NT2/D1 (cell line): ENCODE measurements at regions not wholly inside any gene's neighbourhood (a gene's known extent, or its start where the extent isn't known, plus 50 kb on each side); places are given as distances from the start of the nearest gene placed in this dataset.
A peak's percentile ranks its signal among the peaks of the same experiment; 100 is the strongest.
"Not testable (repeated sequence)": the region's sequence is repeated elsewhere in the genome, so short reads cannot be mapped to it uniquely, and the experiment has no call there.

Experiments
- DNase-seq: peaks from one replicate; pipeline ENCODE4 v3.0.0-alpha.2; 2011; ENCODE audit warnings: low read depth, low spot score
- H3K27me3 ChIP-seq: 2 replicates; pipeline ENCODE4 v1.6.0; 2011; ENCODE audit warnings: mild to moderate bottlenecking; ENCODE audit not compliant: insufficient read length, insufficient read depth
- H3K36me3 ChIP-seq: 2 replicates; pipeline ENCODE4 v1.6.1; 2011; ENCODE audit warnings: mild to moderate bottlenecking, low read length, mixed read lengths; ENCODE audit not compliant: insufficient read depth, insufficient read length
- H3K4me1 ChIP-seq: 2 replicates; pipeline ENCODE4 v1.5.1; 2011; ENCODE audit not compliant: insufficient read depth, insufficient read length
- H3K4me3 ChIP-seq: 2 replicates; pipeline ENCODE4 v1.5.1; 2011; ENCODE audit warnings: low read depth; ENCODE audit not compliant: insufficient read length
- H3K9ac ChIP-seq: 2 replicates; pipeline ENCODE4 v1.6.0; 2011; ENCODE audit warnings: low read depth; ENCODE audit not compliant: insufficient read length
- H3K9me3 ChIP-seq: 2 replicates; pipeline ENCODE4 v1.5.1; 2011; ENCODE audit warnings: mild to moderate bottlenecking, low read length; ENCODE audit not compliant: insufficient read depth
- SUZ12 ChIP-seq: IDR thresholded peaks from 2 replicates; pipeline ENCODE4 v1.6.1; 2011; ENCODE audit not compliant: insufficient read length, insufficient read depth; ENCODE audit errors: extremely low read depth
- YY1 ChIP-seq: IDR thresholded peaks from 2 replicates; pipeline ENCODE4 v1.6.1; 2011; ENCODE audit not compliant: insufficient read length, insufficient read depth
- ZNF274 ChIP-seq: IDR thresholded peaks from 2 replicates; pipeline ENCODE4 v1.6.1; 2011; ENCODE audit warnings: mild to moderate bottlenecking, low read depth, low read length

DNA sequence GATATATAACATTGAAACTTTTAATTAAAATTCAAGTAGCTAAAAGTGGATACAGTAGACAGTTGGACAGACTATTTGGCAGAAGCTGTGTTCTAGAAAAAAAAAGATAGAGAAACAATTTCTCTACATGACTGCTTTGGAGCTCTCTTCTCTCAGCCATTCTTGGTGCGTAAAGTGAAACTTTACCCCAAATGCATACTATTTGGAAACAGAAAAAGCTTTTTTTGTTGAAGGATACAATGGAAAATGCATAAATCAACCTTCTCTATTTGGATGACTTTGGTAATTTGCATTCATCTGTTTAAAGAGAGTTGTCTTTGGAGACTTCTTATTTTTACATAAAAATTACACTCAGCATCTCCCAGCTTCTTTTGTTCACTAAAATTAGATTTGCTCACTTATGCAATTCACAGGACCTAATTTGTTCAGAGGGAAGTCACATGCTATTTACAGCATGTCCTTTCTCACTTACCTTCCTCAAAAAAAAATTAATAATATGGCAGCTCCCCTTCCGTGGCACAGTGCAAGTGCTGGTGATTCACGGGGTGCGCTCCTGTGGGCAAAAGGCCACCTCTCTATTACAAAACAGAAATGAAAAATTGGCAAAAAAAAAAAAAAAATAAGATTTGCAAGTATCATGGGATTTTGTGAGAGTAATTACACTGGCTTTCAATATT, 498.9 kb downstream of the RERGL start:
- no peak for DNase-seq
- Histone ChIP-seq H3K9ac (no peak overlapping the region), H3K4me3 (no peak overlapping the region), H3K9me3 (no peaks in the 10 kb centered on the region), H3K4me1 (no peaks in the 10 kb centered on the region), H3K36me3 (no peaks in the 10 kb centered on the region), H3K27me3 (no peaks in the 10 kb centered on the region)
- TF ChIP-seq ZNF274 = no peak

DNA sequence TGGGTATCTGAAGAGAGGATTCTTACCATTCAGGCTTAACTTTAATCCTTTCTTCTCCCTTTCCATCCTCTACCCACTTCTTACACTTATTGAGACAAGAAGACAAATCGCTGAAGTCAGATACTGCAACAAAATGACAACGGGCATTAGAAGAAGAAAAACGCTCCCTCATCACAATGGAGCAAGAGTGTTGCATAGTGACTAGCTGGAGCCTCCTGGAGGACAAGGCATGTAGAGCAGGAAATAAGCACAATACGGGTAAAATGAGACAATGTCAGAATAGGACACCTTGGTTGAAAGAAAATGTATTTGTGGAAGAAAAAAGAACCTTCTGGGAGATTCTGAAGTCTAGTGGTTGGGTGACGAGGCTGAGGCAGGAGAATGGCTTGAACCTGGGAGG, 501.0 kb downstream of the RERGL start:
- no peaks in the 10 kb centered on the region for H3K4me1 ChIP-seq
- no peaks in the 10 kb centered on the region for H3K36me3 ChIP-seq
- H3K9me3 ChIP-seq = no peaks in the 10 kb centered on the region
- no peak overlapping the region for H3K9ac ChIP-seq
- peak; percentile 50 for DNase-seq
- H3K4me3 ChIP-seq = no peak overlapping the region
- TF ChIP-seq YY1 = no peak
- no peak for TF ChIP-seq ZNF274
- no peak for TF ChIP-seq SUZ12
- no peaks in the 10 kb centered on the region for H3K27me3 ChIP-seq

DNA sequence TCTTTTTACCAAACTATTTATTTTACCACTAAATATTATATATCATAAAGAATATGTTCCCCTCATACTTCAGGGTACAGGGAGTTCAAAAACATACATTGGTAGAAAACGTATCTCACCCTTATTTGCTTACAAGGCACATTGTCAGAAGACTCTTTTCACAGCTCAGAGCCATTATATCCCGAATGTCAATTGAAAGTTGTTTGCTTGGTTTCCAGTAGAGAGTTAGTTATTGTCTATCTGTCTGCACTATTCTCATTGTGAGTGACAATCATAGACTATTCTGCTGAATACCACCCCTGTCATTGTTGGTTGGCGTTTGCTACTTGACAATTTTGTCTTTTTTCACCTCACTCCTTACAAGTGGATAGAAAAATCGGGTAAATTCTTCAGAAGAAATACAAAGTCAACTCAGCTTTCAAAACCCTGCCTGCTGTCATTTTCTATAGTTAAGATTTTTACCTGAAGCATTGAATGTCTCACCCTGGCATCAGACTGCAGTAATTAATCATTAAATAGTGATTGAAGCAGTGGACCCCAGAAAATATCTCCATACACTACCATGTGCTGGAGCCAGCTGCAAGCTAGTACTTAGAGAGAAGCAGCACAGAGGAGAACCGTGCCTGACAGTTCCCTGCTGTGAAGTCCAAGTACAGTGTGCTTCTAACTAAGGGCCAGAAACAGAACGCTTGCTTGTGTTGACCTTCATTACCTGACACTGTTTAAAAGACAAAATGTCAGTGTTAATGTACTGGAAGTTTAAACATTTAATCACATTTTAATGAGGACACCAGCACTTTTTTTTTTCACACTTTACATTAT, 510.6 kb downstream of the RERGL start:
- Histone ChIP-seq H3K4me1 (no peaks in the 10 kb centered on the region), H3K36me3 (no peaks in the 10 kb centered on the region), H3K9ac (no peak overlapping the region), H3K9me3 (no peaks in the 10 kb centered on the region), H3K4me3 (no peak overlapping the region), H3K27me3 (no peaks in the 10 kb centered on the region)
- DNase-seq = peak; percentile 25
- TF ChIP-seq ZNF274 (no peak), YY1 (no peak), SUZ12 (no peak)

DNA sequence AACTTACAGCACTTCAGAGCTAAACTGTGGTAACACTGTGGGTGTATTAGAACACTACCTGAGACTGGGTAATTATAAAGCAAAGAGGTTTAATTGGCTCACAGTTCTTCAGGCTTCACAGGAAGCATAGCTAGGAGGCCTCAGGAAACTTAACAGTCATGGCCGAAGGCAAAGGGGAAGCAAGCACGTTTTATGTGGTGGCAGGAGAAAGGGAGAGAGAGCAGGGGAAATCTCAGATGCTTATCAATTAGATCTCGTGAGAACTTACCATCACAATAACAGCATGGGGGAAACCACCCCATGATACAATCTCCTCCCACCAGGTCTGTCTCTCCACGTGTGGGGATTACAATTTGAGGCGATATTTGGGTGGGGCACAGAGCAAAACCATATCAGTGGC, 512.6 kb downstream of the RERGL start:
- Histone ChIP-seq H3K27me3 (no peaks in the 10 kb centered on the region), H3K36me3 (no peaks in the 10 kb centered on the region)
- no peak for DNase-seq

DNA sequence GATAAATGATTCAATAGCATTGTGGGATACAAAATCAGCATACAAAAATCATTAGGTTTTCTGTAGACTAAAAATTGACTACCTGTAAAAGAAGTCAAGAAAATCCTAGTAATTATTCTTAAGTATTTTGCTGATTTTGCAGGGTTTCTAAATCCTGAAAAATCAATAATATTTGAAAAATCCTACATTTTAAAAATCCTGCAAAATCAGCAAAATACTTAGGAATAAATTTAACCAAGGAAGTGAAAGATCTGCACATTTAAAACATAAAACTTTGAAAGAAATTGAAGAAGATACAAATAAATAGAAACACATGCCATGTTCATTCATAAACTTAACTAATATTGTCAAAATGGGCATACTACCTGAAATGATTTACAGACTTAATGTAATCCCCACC, 517.7 kb downstream of the RERGL start:
- Histone ChIP-seq H3K27me3 (no peaks in the 10 kb centered on the region), H3K36me3 (no peaks in the 10 kb centered on the region), H3K9me3 (no peaks in the 10 kb centered on the region), H3K9ac (no peak overlapping the region), H3K4me1 (no peaks in the 10 kb centered on the region), H3K4me3 (no peak overlapping the region)
- TF ChIP-seq YY1 = no peak
- no peak for TF ChIP-seq SUZ12
- TF ChIP-seq ZNF274 = no peak
- DNase-seq = no peak

More for the DNA sequence above, 512.6 kb downstream of the RERGL start:
- H3K9ac ChIP-seq = no peak overlapping the region
- no peaks in the 10 kb centered on the region for H3K9me3 ChIP-seq
- H3K4me1 ChIP-seq = no peaks in the 10 kb centered on the region
- no peak overlapping the region for H3K4me3 ChIP-seq
- TF ChIP-seq YY1 = no peak

DNA sequence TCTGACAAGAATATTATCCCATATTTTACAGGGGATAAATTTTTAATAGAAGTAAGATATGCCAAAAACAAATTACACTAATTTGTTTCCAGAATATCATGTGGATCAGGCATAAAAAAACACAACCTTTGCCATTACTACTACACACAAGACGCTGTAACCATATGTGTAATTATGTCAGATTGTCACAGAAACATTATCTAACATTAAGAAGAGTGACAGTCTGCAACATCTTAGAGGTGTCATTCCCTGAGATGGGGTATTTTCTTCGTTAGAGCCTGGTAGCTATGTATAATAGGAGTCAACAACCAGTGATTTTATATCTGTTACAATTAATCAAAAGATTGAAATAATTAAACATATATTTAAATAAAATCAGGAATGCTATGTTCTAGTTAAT, 518.9 kb downstream of the RERGL start:
- TF ChIP-seq ZNF274 = no peak
- no peak for TF ChIP-seq YY1
- no peak for TF ChIP-seq SUZ12
- Histone ChIP-seq H3K4me1 (no peaks in the 10 kb centered on the region), H3K27me3 (no peaks in the 10 kb centered on the region), H3K4me3 (no peak overlapping the region), H3K9ac (no peak overlapping the region), H3K36me3 (no peaks in the 10 kb centered on the region), H3K9me3 (no peaks in the 10 kb centered on the region)
- DNase-seq = no peak

DNA sequence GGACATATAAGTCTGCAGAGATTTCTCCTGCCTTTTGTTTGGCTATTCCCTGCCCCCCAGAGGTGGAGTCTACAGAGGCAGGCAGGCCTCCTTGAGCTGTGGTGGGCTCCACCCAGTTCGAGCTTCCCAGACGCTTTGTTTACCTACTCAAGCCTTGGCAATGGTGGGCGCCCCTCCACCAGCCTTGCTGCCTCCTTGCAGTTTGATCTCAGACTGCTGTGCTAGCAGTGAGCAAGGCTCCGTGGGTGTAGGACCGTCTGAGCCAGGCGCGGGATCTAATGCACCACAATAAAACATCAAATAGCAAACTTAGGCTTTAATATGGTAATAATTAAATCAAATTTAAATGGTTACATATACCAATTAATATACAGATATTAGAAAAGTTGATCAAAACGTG, 525.4 kb downstream of the RERGL start:
- not testable (repeated sequence) for H3K9me3 ChIP-seq, H3K36me3 ChIP-seq, H3K27me3 ChIP-seq, H3K4me1 ChIP-seq, H3K4me3 ChIP-seq, H3K9ac ChIP-seq, DNase-seq
